NCI-H2107 treated with DMSO at 0.1 percent for 48 hours (cell line): ENCODE measurements at regions not wholly inside any gene's neighbourhood (a gene's known extent, or its start where the extent isn't known, plus 50 kb on each side); places are given as distances from the start of the nearest gene placed in this dataset.

Experiments used
- DNase-seq: peaks from one replicate; lab custom pipeline; 2025; ENCODE audit not compliant: unreplicated experiment; lab: John Stamatoyannopoulos, UW

GRCh38 chr5:90201923-90202322, 207.6 kb downstream of the CETN3 start:
- no peak for DNase-seq

GRCh38 chr5:90193185-90193822, 216.3 kb downstream of the CETN3 start:
- DNase-seq: no peak

- DNase-seq: no peak
Measured at GRCh38 chr5:90191352-90192045, 218.1 kb downstream of the CETN3 start.

GRCh38 chr5:90185897-90186468, 223.6 kb downstream of the CETN3 start:
- no peak for DNase-seq

- DNase-seq: no peak
Measured at GRCh38 chr5:90184764-90185163, 224.8 kb downstream of the CETN3 start.

- DNase-seq: no peak
Measured at GRCh38 chr5:90182726-90183125, 226.8 kb downstream of the CETN3 start.

- no peak for DNase-seq
Measured at GRCh38 chr5:90174236-90174635, 235.3 kb downstream of the CETN3 start.

- no peak for DNase-seq
Measured at GRCh38 chr5:90173299-90174030, 236.1 kb downstream of the CETN3 start.

GRCh38 chr5:90171466-90171865, 238.1 kb downstream of the CETN3 start:
- DNase-seq: no peak

GRCh38 chr5:90170261-90170660, 239.3 kb downstream of the CETN3 start:
- DNase-seq: no peak

- no peak for DNase-seq
Measured at GRCh38 chr5:90169078-90169477, 240.5 kb downstream of the CETN3 start.

GRCh38 chr5:90168399-90168798, 241.2 kb downstream of the CETN3 start:
- DNase-seq: no peak

GRCh38 chr5:90166816-90167215, 242.7 kb downstream of the CETN3 start:
- DNase-seq: no peak

GRCh38 chr5:90162324-90162723, 247.2 kb downstream of the CETN3 start:
- DNase-seq: no peak

- DNase-seq: no peak
Measured at GRCh38 chr5:90161414-90161813, 248.1 kb downstream of the CETN3 start.

GRCh38 chr5:90158131-90158530, 251.4 kb downstream of the CETN3 start:
- no peak for DNase-seq

- DNase-seq: no peak
Measured at GRCh38 chr5:90153031-90153430, 256.5 kb downstream of the CETN3 start.

- DNase-seq: no peak
Measured at GRCh38 chr5:90144625-90145327, 264.8 kb downstream of the CETN3 start.

- DNase-seq: no peak
Measured at GRCh38 chr5:90142541-90142940, 267.0 kb downstream of the CETN3 start.

GRCh38 chr5:90141984-90142383, 267.6 kb downstream of the CETN3 start:
- no peak for DNase-seq

GRCh38 chr5:90136952-90137528, 272.5 kb downstream of the CETN3 start:
- no peak for DNase-seq
